GM18508 (cell line): ENCODE measurements at regions not wholly inside any gene's neighbourhood (a gene's known extent, or its start where the extent isn't known, plus 50 kb on each side); places are given as distances from the start of the nearest gene placed in this dataset.

ENCODE experiments used
- ATAC-seq: cut with Tn5 transposase; IDR thresholded peaks from one replicate; pipeline ENCODE4 v1.9.1; 2021; ENCODE audit warnings: moderate number of reproducible peaks; ENCODE audit not compliant: insufficient read depth, unreplicated experiment

GRCh38 chr13:30359991-30360390 lies 52.6 kb upstream of the KATNAL1 start:
- ATAC-seq: no peak

GRCh38 chr13:30360586-30360985 lies 53.2 kb upstream of the KATNAL1 start:
- no peak for ATAC-seq

- no peak for ATAC-seq
Measured at GRCh38 chr13:30362005-30362788, 54.8 kb upstream of the KATNAL1 start.

GRCh38 chr13:30362869-30363268 lies 55.5 kb upstream of the KATNAL1 start:
- ATAC-seq: no peak

GRCh38 chr13:30363725-30364124 lies 56.4 kb upstream of the KATNAL1 start:
- ATAC-seq: no peak

- no peak for ATAC-seq
Measured at GRCh38 chr13:30364133-30364532, 56.8 kb upstream of the KATNAL1 start.

GRCh38 chr13:30364876-30365275 lies 57.4 kb upstream of the UBE2L5 start:
- no peak for ATAC-seq

- no peak for ATAC-seq
Measured at GRCh38 chr13:30366088-30366487, 56.2 kb upstream of the UBE2L5 start.

GRCh38 chr13:30367296-30367695 lies 55.0 kb upstream of the UBE2L5 start:
- no peak for ATAC-seq

GRCh38 chr13:30370146-30370545 lies 52.1 kb upstream of the UBE2L5 start:
- no peak for ATAC-seq

- no peak for ATAC-seq
Measured at GRCh38 chr13:30370916-30371521, 51.3 kb upstream of the UBE2L5 start.

GRCh38 chr13:30371649-30372265 lies 50.5 kb upstream of the UBE2L5 start:
- ATAC-seq: peak; percentile 65
